RWPE2 (cell line): ENCODE measurements at regions not wholly inside any gene's neighbourhood (a gene's known extent, or its start where the extent isn't known, plus 50 kb on each side); places are given as distances from the start of the nearest gene placed in this dataset.

ENCODE experiments used
- ATAC-seq: fragments of 200-7000 bp; cut with Tn5 transposase; 3 replicates; pipeline ENCODE4 v1.9.1; 2021; ENCODE audit warnings: low read depth
- DNase-seq: peaks from one replicate; pipeline ENCODE4 v3.0.0-alpha.2; 2020; ENCODE audit warnings: low spot score
- H3K27ac ChIP-seq: fragments of 450-650 bp; 2 replicates; pipeline ENCODE4 v1.5.1; 2017; ENCODE audit warnings: mild to moderate bottlenecking; ENCODE audit not compliant: poor library complexity, severe bottlenecking
- H3K27me3 ChIP-seq: fragments of 250-450 bp; sonication (Bioruptor Pico); 2 replicates; pipeline ENCODE4 v1.5.1; 2021; ENCODE audit warnings: mild to moderate bottlenecking, moderate library complexity; ENCODE audit not compliant: insufficient read depth, poor library complexity, severe bottlenecking
- H3K36me3 ChIP-seq: fragments of 250-450 bp; sonication (Bioruptor Pico); 2 replicates; pipeline ENCODE4 v1.5.1; 2020; ENCODE audit warnings: low read depth, mild to moderate bottlenecking, moderate library complexity
- H3K4me1 ChIP-seq: fragments of 250-450 bp; sonication (Bioruptor Pico); 2 replicates; pipeline ENCODE4 v1.5.1; 2021; ENCODE audit warnings: mild to moderate bottlenecking, moderate library complexity; ENCODE audit not compliant: insufficient read depth, poor library complexity, severe bottlenecking
- H3K4me3 ChIP-seq: fragments of 250-450 bp; sonication (Bioruptor Pico); 2 replicates; pipeline ENCODE4 v1.5.1; 2021; ENCODE audit warnings: mild to moderate bottlenecking, moderate library complexity; ENCODE audit not compliant: severe bottlenecking
- H3K9me3 ChIP-seq: fragments of 250-450 bp; sonication (Bioruptor Pico); 2 replicates; pipeline ENCODE4 v1.5.1; 2021; ENCODE audit warnings: mild to moderate bottlenecking, moderate library complexity; ENCODE audit not compliant: severe bottlenecking
- CTCF ChIP-seq: fragments of 450-650 bp; IDR thresholded peaks from one replicate; pipeline ENCODE4 v1.5.1; 2017; ENCODE audit warnings: mild to moderate bottlenecking, moderate library complexity; ENCODE audit not compliant: poor library complexity, severe bottlenecking

- no peak for TF ChIP-seq CTCF
- no peak overlapping the region for H3K27ac ChIP-seq
- H3K36me3 ChIP-seq, result no peaks in the 10 kb centered on the region
- H3K27me3 ChIP-seq, result no peaks in the 10 kb centered on the region
- ATAC-seq (no peak), DNase-seq (no peak)
- no peaks in the 10 kb centered on the region for H3K4me1 ChIP-seq
- no peak overlapping the region for H3K4me3 ChIP-seq
- no peaks in the 10 kb centered on the region for H3K9me3 ChIP-seq
Observed at GRCh38 chr7:123296965-123297364, 97.2 kb upstream of the SLC13A1 start.

DNA sequence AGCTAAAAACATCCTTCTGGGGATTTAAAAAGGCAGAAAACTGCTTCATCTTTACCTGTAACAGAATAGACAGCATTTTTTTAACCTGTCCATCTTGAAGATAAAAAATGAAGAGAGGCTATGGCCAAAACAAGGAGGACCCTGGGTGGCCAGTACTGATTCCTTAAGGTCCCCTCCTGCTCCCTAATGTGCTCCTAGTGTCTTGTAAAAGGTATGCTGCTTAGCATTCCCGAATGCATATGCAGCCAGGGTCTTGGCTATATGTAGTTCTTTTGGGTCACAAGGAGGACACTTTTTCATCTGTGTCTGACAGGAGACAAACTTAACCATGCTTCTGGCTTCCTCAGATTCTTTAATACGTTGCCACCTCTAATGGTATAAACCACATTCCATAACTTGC is 93.9 kb upstream of the SLC13A1 start:
- H3K27me3 ChIP-seq, result no peaks in the 10 kb centered on the region
- no peak overlapping the region for H3K4me3 ChIP-seq
- no peak for DNase-seq
- H3K9me3 ChIP-seq, result no peaks in the 10 kb centered on the region
- TF ChIP-seq CTCF, result no peak
- no peaks in the 10 kb centered on the region for H3K36me3 ChIP-seq
- H3K4me1 ChIP-seq, result no peaks in the 10 kb centered on the region
- H3K27ac ChIP-seq, result no peak overlapping the region
- ATAC-seq, result no peak

GRCh38 chr7:123292227-123292626 is 92.5 kb upstream of the SLC13A1 start:
- Histone ChIP-seq H3K4me3 (no peak overlapping the region), H3K4me1 (no peaks in the 10 kb centered on the region), H3K27ac (no peak overlapping the region), H3K27me3 (no peaks in the 10 kb centered on the region), H3K9me3 (no peaks in the 10 kb centered on the region), H3K36me3 (no peaks in the 10 kb centered on the region)
- ATAC-seq, result no peak
- TF ChIP-seq CTCF, result no peak
- DNase-seq, result no peak

DNA sequence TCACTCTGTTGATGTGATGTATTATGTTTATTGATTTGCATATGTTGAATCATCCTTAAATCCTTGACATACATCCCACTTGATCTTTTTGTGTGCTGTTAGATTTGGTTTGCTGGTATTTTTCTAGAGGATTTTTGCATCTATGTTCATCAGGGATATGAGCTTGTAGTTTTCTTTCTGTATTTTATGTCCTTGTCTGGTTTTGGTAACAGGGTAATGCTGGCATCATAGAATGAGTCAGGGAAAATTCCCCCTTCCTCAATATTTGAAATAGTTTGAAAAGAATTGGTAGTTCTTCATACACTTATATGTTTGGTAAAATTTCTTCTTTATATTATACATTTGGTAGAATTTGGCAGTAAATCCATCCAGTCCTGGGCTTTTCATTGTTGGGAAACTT is 89.4 kb upstream of the SLC13A1 start:
- DNase-seq, result no peak

More for the DNA sequence above, 89.4 kb upstream of the SLC13A1 start:
- no peak for ATAC-seq
- H3K36me3 ChIP-seq, result no peaks in the 10 kb centered on the region
- no peak overlapping the region for H3K4me3 ChIP-seq
- H3K9me3 ChIP-seq, result no peaks in the 10 kb centered on the region
- TF ChIP-seq CTCF, result no peak
- H3K27ac ChIP-seq, result no peak overlapping the region
- H3K4me1 ChIP-seq, result no peaks in the 10 kb centered on the region
- no peaks in the 10 kb centered on the region for H3K27me3 ChIP-seq
